NCI-H526 (cell line): ENCODE measurements at regions not wholly inside any gene's neighbourhood (a gene's known extent, or its start where the extent isn't known, plus 50 kb on each side); places are given as distances from the start of the nearest gene placed in this dataset.
"Not testable (repeated sequence)": the region's sequence is repeated elsewhere in the genome, so short reads cannot be mapped to it uniquely, and the experiment has no call there.

Experiments
- DNase-seq, 2 experiments: peaks; one replicate each; lab custom pipeline; 2025; lab: John Stamatoyannopoulos, UW

DNA sequence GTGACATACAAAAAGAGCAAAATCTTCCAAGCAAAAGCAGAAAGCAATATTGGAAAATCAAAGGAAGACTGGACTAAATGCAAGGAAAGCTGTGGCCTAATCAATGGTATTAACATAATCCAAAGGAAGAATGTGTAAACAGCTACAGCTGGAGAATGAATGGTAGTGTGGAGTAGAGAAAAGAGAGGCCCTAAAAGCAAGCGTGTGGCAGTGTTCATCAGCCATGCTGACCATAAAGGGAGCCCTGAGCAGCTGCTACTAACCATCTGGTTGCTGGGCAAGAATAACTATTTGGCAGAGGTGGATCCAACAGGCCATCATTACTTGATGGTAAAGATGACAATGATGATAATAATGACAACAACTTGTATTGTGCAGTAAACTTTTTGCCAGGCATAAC is 148.5 kb upstream of the BEND6 start:
- no peak for DNase-seq

DNA sequence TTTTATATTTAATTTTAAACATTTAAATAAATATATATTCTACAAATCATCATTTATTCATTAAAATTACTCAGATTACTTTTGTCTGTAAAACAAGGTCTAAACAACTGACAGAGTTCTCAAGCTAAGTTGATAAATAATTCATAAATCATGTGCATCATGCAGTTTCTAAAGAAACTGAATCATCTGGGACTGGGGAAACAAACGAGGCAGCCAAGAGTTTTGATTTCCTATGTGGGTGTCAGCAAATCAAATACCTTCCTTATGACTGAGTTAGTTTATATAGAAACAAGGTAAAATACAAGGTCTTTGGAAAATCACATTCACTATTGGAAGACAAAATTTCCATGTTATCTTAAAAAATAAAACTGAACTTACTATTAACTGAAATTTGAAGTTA is 149.9 kb upstream of the BEND6 start:
- no peak for DNase-seq

GRCh38 chr6:56803594-56803993 is 151.3 kb upstream of the BEND6 start:
- no peak for DNase-seq

DNA sequence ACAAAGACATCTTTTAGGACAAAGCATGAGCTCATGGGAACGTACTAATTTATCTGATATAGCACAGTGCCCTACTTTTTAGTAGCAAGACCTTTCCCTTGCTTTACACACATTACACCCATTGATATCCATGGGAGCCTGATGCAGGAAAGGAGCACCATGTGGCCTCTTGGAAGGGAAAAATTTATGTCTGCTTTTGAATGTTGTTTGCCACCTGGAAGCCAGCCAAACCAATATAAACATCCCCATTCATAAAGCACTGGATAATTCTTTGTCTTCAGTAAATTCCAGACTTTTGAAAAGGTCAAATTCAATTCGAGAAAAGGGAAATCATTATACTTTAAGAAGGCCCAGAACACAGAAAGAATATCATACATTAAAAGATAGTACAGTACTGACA is 152.3 kb upstream of the BEND6 start:
- peak in 1 of 2 experiments; percentile 7 for DNase-seq

- no peak for DNase-seq
Measured at GRCh38 chr6:56799989-56800388, 154.9 kb upstream of the BEND6 start.

GRCh38 chr6:56798163-56798562 is 155.5 kb upstream of the DST start:
- DNase-seq, result no peak

DNA sequence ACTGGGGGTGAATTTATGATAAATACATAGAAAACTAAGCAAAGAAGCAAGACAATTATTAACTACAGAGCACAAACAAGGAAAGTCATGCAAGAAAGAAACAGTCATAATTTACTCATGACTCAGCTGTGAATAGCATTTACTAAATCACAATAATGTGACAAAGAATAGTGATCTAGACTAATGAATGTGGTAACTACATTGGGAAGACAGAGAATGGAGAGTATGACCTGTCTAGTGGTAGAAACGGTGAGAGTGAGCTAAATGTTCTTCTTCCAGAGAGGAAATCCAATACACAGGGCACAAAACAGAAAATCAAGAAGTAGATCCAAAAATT is 153.5 kb upstream of the DST start:
- no peak for DNase-seq

- no peak for DNase-seq
Measured at GRCh38 chr6:56795466-56796195, 152.9 kb upstream of the DST start.

DNA sequence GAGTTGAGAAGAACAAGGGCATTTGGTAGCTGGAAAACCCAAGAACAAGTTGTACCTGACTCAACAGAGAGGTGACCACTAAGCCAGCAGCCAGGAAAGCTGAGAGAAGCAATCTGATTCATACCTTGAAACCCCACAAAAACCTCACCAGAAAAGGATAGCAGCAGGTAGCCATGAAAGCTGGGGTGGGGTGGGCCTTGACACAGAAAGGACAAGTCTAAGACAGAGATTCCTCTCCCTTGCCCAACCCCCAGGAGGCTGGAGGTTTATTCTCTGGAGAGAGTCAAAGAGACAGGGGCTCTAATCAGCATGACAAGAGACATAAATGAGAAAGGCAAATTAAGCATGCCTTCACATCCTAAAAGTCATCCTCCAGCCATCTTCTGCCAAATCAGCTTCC is 151.7 kb upstream of the DST start:
- no peak for DNase-seq

DNA sequence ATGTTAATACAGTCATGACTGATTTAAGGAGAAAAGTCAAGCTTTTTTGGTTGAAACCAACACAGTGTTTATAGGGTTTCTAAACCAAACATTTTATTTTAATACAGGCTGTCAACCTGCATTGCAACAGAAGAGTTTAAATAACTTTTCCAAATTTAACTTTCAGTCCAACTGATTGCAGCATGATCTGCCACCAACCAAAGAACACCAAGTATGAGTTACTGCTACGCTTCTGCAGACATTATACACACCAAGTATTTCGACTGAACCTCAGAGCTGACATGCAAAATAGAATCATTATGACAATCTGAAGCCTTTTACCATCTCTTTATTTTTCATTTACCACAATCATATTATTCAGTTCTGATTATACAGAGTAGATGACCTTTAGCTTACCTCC is 151.2 kb upstream of the DST start:
- no peak for DNase-seq

- DNase-seq, result no peak
Measured at GRCh38 chr6:56790414-56790813, 147.7 kb upstream of the DST start.

DNA sequence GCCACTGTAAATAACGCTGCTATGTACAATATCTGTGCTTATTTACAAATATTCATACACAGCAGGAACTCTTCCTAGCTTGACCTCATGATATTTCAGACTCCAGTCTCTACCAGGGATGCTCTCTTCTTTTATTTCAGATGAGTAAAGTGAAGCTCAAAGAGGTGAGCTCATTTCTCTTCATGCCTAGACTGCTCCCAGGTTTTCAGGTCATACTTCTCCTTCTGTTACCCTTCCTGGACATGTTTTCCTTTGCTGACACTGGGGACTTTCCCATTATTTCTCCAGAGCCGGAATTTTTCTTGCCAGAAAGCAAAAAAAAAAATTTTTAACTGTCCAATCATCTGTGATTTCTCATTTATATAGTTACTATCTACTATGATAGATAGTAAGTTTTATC is 147.2 kb upstream of the DST start:
- no peak for DNase-seq

GRCh38 chr6:56789342-56789741 is 146.7 kb upstream of the DST start:
- DNase-seq, result no peak

DNA sequence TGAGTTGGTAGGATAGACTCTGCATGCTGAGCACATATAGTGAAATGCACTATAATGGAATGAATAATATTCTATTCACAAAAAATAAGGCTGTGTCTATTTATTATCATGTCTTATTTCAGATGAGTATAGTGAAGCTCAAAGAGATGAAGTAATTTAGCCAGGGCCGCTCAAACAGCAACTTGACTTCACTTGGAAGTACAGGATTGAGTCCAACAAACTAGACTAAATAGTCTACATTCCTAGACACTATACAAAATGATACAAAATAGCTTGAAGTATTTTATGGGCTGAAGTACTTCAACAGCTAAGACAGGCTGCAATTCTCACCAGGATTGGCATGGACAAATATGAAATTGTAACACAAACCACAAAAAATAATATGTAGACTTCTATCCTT is 144.5 kb upstream of the DST start:
- no peak for DNase-seq

DNA sequence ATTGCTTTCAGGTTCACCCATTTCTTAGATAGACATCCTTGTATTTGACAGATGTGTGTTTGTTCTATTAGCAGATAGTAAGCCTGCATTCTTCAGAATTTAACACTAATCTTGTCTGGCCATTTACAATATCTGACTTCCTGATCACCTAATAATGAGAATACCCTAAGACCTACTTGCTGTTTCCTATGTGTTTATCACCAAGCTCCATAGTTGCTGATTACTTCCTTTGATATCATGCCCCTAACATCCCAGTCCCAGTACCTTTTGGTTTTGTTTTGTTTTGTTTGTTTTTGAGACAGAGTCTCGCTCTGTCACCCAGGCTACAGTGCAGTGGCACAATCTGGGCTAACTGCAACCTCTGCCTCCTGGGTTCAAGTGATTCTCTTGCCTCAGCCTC is 143.6 kb upstream of the DST start:
- no peak for DNase-seq

- not testable (repeated sequence) for DNase-seq
Measured at GRCh38 chr6:56785536-56785935, 142.8 kb upstream of the DST start.

DNA sequence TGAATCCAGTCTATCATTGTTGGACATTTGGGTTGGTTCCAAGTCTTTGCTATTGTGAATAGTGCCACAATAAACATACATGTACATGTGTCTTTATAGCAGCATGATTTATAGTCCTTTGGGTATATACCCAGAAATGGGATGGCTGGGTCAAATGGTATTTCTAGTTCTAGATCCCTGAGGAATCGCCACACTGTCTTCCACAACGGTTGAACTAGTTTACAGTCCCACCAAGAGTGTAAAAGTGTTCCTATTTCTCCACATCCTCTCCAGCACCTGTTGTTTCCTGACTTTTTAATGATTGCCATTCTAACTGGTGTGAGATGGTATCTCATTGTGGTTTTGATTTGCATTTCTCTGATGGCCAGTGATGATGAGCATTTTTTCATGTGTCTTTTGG is 137.4 kb upstream of the DST start:
- DNase-seq, result not testable (repeated sequence)

GRCh38 chr6:56778503-56778902 is 135.8 kb upstream of the DST start:
- not testable (repeated sequence) for DNase-seq

- no peak for DNase-seq
Measured at GRCh38 chr6:56775498-56776166, 132.9 kb upstream of the DST start.

DNA sequence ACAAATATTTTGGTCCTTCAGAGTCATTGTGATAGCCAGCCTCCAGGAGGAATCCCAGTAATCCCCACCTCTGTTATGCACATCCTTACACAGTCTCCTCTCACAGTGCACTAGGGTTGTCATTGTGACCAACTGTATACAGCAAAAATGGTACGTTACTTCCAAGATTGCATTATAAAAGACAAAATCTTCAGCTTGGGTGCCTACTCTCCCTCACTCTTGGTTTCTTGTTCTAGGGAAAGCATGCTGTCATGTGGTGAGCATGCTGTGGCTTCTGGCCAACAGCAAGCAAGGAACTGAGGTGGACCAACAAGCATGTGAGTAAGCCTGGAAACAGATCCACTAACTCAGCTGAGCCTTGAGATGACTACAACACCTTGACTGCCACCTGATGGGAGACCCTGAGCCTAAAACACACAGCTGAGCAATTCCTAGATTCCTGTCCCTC is 130.1 kb upstream of the DST start:
- no peak for DNase-seq

DNA sequence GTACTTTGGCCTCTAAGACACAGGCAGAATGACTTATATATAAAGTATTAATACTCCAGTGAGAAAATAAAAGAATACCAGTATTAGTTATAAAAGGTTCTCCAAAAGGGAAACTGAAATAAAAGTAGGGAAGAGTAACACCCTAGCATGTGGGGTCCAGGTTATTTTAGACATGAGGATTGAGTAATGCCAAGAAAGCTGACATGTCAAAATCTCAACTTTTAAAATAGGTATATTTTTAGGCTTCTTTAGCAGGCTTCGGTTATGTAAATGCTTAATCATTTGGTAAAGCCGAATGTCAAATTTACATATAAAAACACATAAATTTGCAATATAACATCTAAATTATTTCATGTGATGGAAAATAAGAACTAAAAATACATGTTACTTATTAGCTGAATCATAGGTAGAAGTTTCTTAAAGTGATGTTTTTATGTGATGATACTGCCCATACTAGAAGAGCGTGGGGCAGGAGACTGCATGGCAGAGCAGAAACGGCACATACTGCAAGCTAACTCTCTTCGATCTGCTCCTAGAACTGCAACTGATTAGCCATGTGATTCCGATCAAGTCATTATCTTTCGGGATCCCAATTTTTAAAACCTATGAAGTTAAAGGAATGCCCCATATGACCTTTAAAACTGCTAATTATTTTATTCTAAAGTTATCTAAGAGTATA is 129.4 kb upstream of the DST start:
- DNase-seq, result no peak

- DNase-seq, result no peak
Measured at GRCh38 chr6:56771189-56771588, 128.5 kb upstream of the DST start.

DNA sequence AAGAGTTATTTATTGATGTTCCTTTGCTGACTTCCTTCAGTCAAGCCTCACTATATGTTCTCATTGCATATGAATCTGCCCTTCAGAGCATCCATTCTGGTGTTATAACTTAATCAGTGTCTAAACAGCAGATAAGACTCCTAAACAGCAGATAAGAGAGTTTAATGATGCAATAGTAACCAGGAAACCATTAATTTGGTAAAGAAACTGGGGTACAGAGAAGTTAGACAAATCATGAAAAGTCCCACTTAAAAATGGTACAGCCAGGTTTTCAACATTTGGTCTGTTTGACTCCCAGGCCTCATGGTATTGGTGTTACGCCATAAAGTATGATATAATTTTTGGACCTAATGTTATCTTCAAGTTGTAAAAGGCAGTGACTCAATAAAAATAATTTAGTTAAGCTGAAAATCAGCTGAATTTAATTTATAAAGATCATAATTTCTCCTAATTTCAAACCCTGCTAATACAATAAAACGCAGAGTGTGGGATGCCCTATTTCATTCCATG is 127.4 kb upstream of the DST start:
- DNase-seq, result no peak
